ENCODE measurements at regions not wholly inside any gene's neighbourhood (a gene's known extent, or its start where the extent isn't known, plus 50 kb on each side); places are given as distances from the start of the nearest gene placed in this dataset.
"Not testable (repeated sequence)": the region's sequence is repeated elsewhere in the genome, so short reads cannot be mapped to it uniquely, and the experiment has no call there.

- no peak for DNase-seq (ENCODE audit: low spot score)
Measured at GRCh38 chr18:59800897-59801296, 98.9 kb upstream of the PMAIP1 start.

- no peak for DNase-seq (ENCODE audit: low spot score)
Measured at GRCh38 chr18:59799383-59800015, 100.3 kb upstream of the PMAIP1 start.

GRCh38 chr18:59795882-59796281 is 98.7 kb upstream of the CCBE1 start:
- no peak for DNase-seq (ENCODE audit: low spot score)

GRCh38 chr18:59792353-59792752 is 95.1 kb upstream of the CCBE1 start:
- DNase-seq (ENCODE audit: low spot score), result no peak

- not testable (repeated sequence) for DNase-seq (ENCODE audit: low spot score)
Measured at GRCh38 chr18:59790346-59790936, 93.2 kb upstream of the CCBE1 start.

GRCh38 chr18:59788791-59789106 is 91.5 kb upstream of the CCBE1 start:
- DNase-seq (ENCODE audit: low spot score), result no peak

GRCh38 chr18:59787998-59788790 is 91.0 kb upstream of the CCBE1 start:
- DNase-seq (ENCODE audit: low spot score), result peak; percentile 73

GRCh38 chr18:59784694-59785093 is 87.5 kb upstream of the CCBE1 start:
- DNase-seq (ENCODE audit: low spot score), result no peak

GRCh38 chr18:59783138-59783537 is 85.9 kb upstream of the CCBE1 start:
- peak; percentile 62 for DNase-seq (ENCODE audit: low spot score)

- DNase-seq (ENCODE audit: low spot score), result peak; percentile 38
Measured at GRCh38 chr18:59779979-59780378, 82.8 kb upstream of the CCBE1 start.

GRCh38 chr18:59778434-59778833 is 81.2 kb upstream of the CCBE1 start:
- no peak for DNase-seq (ENCODE audit: low spot score)

GRCh38 chr18:59777636-59778035 is 80.4 kb upstream of the CCBE1 start:
- no peak for DNase-seq (ENCODE audit: low spot score)

GRCh38 chr18:59769129-59769865 is 72.1 kb upstream of the CCBE1 start:
- DNase-seq (ENCODE audit: low spot score), result peak; percentile 59

GRCh38 chr18:59768409-59768808 is 71.2 kb upstream of the CCBE1 start:
- no peak for DNase-seq (ENCODE audit: low spot score)

GRCh38 chr18:59767732-59768131 is 70.5 kb upstream of the CCBE1 start:
- no peak for DNase-seq (ENCODE audit: low spot score)

GRCh38 chr18:59765343-59765742 is 68.1 kb upstream of the CCBE1 start:
- no peak for DNase-seq (ENCODE audit: low spot score)

- DNase-seq (ENCODE audit: low spot score), result no peak
Measured at GRCh38 chr18:59764281-59764680, 67.1 kb upstream of the CCBE1 start.

GRCh38 chr18:59763541-59764136 is 66.4 kb upstream of the CCBE1 start:
- no peak for DNase-seq (ENCODE audit: low spot score)

GRCh38 chr18:59760619-59761600 is 63.7 kb upstream of the CCBE1 start:
- DNase-seq (ENCODE audit: low spot score), result no peak

- no peak for DNase-seq (ENCODE audit: low spot score)
Measured at GRCh38 chr18:59760212-59760611, 63.0 kb upstream of the CCBE1 start.

GRCh38 chr18:59758837-59759236 is 61.6 kb upstream of the CCBE1 start:
- DNase-seq (ENCODE audit: low spot score), result no peak

Data from hepatic stellate cell (primary cell).